ENCODE measurements at regions not wholly inside any gene's neighbourhood (a gene's known extent, or its start where the extent isn't known, plus 50 kb on each side); places are given as distances from the start of the nearest gene placed in this dataset.

- DNase-seq, result no peak
These were observed 75.9 kb upstream of the TNRC6C start for GRCh38 chr17:77882481-77883212.

GRCh38 chr17:77883213-77883650, 75.3 kb upstream of the TNRC6C start:
- no peak overlapping the region for H3K4me2 ChIP-seq
- no peak overlapping the region for H3K27ac ChIP-seq
- H3F3A ChIP-seq (ENCODE audit: insufficient read depth, low read depth), result no peaks in the 10 kb centered on the region
- POLR2A ChIA-PET (ENCODE audit: unreplicated experiment), result no interaction called here
- no peaks in the 10 kb centered on the region for H3K9me3 ChIP-seq (ENCODE audit: insufficient read depth, low read depth)
- no peak for TF ChIP-seq CTCF (conservative IDR thresholded peaks at IDR 0.05)
- TF ChIP-seq EZH2 (IDR thresholded peaks at IDR 0.05; ENCODE audit: low read depth), result no peak
- no TSS peak for BruUV-seq (replicated peaks)
- no peak overlapping the region for H2AFZ ChIP-seq
- H4K20me1 ChIP-seq (ENCODE audit: insufficient read depth), result no peaks in the 10 kb centered on the region
- H3K4me1 ChIP-seq (replicated peaks; ENCODE audit: insufficient read depth), result no peaks in the 10 kb centered on the region
- no peaks in the 10 kb centered on the region for H3K9me2 ChIP-seq (ENCODE audit: insufficient read depth)
- no peaks in the 10 kb centered on the region for H3K36me3 ChIP-seq (ENCODE audit: low read depth)
- no peaks in the 10 kb centered on the region for H3K79me2 ChIP-seq (ENCODE audit: low read depth)
- no peak for DNase-seq
- H3K4me3 ChIP-seq, result no peak overlapping the region
- CTCF ChIA-PET, result no interaction called here
- H3K27me3 ChIP-seq (ENCODE audit: insufficient read depth, low read depth), result peaks cover 57% of the 10 kb centered on the region
- intact Hi-C loops (cut with micrococcal nuclease; ENCODE audit: unreplicated experiment), result no loop called here

More at GRCh38 chr17:77882481-77883212, 75.9 kb upstream of the TNRC6C start:
- no peaks in the 10 kb centered on the region for H3K36me3 ChIP-seq (ENCODE audit: low read depth)
- ChIA-PET CTCF (no interaction called here), POLR2A (ENCODE audit: unreplicated experiment) (no interaction called here)
- no TSS peak for BruUV-seq (replicated peaks)
- H3K9me3 ChIP-seq (ENCODE audit: insufficient read depth, low read depth), result no peaks in the 10 kb centered on the region
- no peak overlapping the region for H3K4me3 ChIP-seq
- no peaks in the 10 kb centered on the region for H4K20me1 ChIP-seq (ENCODE audit: insufficient read depth)
- no peak overlapping the region for H3K27ac ChIP-seq
- no peak overlapping the region for H2AFZ ChIP-seq
- H3K27me3 ChIP-seq (ENCODE audit: insufficient read depth, low read depth), result peaks cover 55% of the 10 kb centered on the region
- H3F3A ChIP-seq (ENCODE audit: insufficient read depth, low read depth), result no peaks in the 10 kb centered on the region
- no peaks in the 10 kb centered on the region for H3K4me1 ChIP-seq (replicated peaks; ENCODE audit: insufficient read depth)
- intact Hi-C loops (cut with micrococcal nuclease; ENCODE audit: unreplicated experiment), result no loop called here
- H3K79me2 ChIP-seq (ENCODE audit: low read depth), result no peaks in the 10 kb centered on the region
- TF ChIP-seq EZH2 (IDR thresholded peaks at IDR 0.05; ENCODE audit: low read depth) (no peak), CTCF (conservative IDR thresholded peaks at IDR 0.05) (no peak)
- H3K9me2 ChIP-seq (ENCODE audit: insufficient read depth), result no peaks in the 10 kb centered on the region
- no peak overlapping the region for H3K4me2 ChIP-seq

- intact Hi-C loops (cut with micrococcal nuclease; ENCODE audit: unreplicated experiment), result no loop called here
- H3K79me2 ChIP-seq (ENCODE audit: low read depth), result no peaks in the 10 kb centered on the region
- no peak overlapping the region for H3K4me3 ChIP-seq
- peaks cover 59% of the 10 kb centered on the region for H3K27me3 ChIP-seq (ENCODE audit: insufficient read depth, low read depth)
- H3K36me3 ChIP-seq (ENCODE audit: low read depth), result no peaks in the 10 kb centered on the region
- no peak overlapping the region for H3K4me2 ChIP-seq
- no TSS peak for BruUV-seq (replicated peaks)
- H3K9me2 ChIP-seq (ENCODE audit: insufficient read depth), result no peaks in the 10 kb centered on the region
- no peaks in the 10 kb centered on the region for H3K4me1 ChIP-seq (replicated peaks; ENCODE audit: insufficient read depth)
- no peaks in the 10 kb centered on the region for H3F3A ChIP-seq (ENCODE audit: insufficient read depth, low read depth)
- CTCF ChIA-PET, result no interaction called here
- H3K9me3 ChIP-seq (ENCODE audit: insufficient read depth, low read depth), result no peaks in the 10 kb centered on the region
- POLR2A ChIA-PET (ENCODE audit: unreplicated experiment), result no interaction called here
- H2AFZ ChIP-seq, result no peak overlapping the region
- no peaks in the 10 kb centered on the region for H4K20me1 ChIP-seq (ENCODE audit: insufficient read depth)
- no peak for DNase-seq
- TF ChIP-seq CTCF (conservative IDR thresholded peaks at IDR 0.05) (no peak), EZH2 (IDR thresholded peaks at IDR 0.05; ENCODE audit: low read depth) (no peak)
- no peak overlapping the region for H3K27ac ChIP-seq
These were observed 74.5 kb upstream of the TNRC6C start for GRCh38 chr17:77884019-77884418.
